Effector memory CD4-positive, alpha-beta T cell (primary cell): ENCODE measurements at regions not wholly inside any gene's neighbourhood (a gene's known extent, or its start where the extent isn't known, plus 50 kb on each side); places are given as distances from the start of the nearest gene placed in this dataset.

Source experiments
- DNase-seq, 3 donors: peaks; one replicate each; pipeline ENCODE4 v3.0.0-alpha.2; 2020
- H3K27ac ChIP-seq: 2 replicates; pipeline ENCODE4 v1.7.0; 2013; ENCODE audit warnings: mild to moderate bottlenecking, low read length, moderate library complexity; ENCODE audit not compliant: insufficient read depth, poor library complexity, severe bottlenecking
- H3K27me3 ChIP-seq: replicated peaks from 2 replicates; pipeline ENCODE4 v1.7.0; 2013; ENCODE audit warnings: mild to moderate bottlenecking, low read length; ENCODE audit not compliant: insufficient read depth, control insufficient read depth, poor library complexity, severe bottlenecking
- H3K36me3 ChIP-seq: 2 replicates; pipeline ENCODE4 v1.7.0; 2013; ENCODE audit warnings: mild to moderate bottlenecking, low read length, moderate library complexity; ENCODE audit not compliant: control insufficient read depth, insufficient read depth
- H3K4me1 ChIP-seq: 2 replicates; pipeline ENCODE4 v1.7.0; 2013; ENCODE audit warnings: low read length, mild to moderate bottlenecking; ENCODE audit not compliant: control insufficient read depth, insufficient read depth, poor library complexity, severe bottlenecking
- H3K4me3 ChIP-seq: 2 replicates; pipeline ENCODE4 v1.7.0; 2013; ENCODE audit warnings: low read length, low read depth, mild to moderate bottlenecking; ENCODE audit not compliant: insufficient read depth, poor library complexity, severe bottlenecking
- H3K9me3 ChIP-seq: 2 replicates; pipeline ENCODE4 v1.7.0; 2013; ENCODE audit warnings: mild to moderate bottlenecking, low read length, moderate library complexity; ENCODE audit not compliant: control insufficient read depth

DNA sequence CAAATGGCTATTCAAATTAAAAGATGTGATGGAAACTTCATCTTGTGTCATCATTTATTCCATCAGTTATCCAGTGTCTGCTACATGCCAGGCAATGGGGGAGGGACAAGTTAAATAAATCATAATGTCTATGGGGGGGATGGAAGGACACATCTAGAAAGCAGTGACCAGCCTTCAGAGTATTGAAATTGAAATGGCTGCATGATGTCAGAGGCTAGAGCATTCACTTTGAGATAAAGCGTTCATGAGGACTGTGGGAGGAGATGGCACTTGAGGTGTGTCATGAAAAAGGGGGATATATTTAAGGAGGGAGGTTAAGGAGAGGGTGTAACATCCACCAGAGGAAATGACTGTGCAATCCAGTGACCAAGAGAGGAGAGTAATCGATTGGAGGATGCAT lies 50.6 kb downstream of the SLIT2 start:
- Histone ChIP-seq H3K27ac (no peak overlapping the region), H3K4me1 (no peaks in the 10 kb centered on the region), H3K27me3 (no peaks in the 10 kb centered on the region), H3K36me3 (no peaks in the 10 kb centered on the region), H3K4me3 (no peak overlapping the region), H3K9me3 (no peaks in the 10 kb centered on the region)
- DNase-seq, result no peak

DNA sequence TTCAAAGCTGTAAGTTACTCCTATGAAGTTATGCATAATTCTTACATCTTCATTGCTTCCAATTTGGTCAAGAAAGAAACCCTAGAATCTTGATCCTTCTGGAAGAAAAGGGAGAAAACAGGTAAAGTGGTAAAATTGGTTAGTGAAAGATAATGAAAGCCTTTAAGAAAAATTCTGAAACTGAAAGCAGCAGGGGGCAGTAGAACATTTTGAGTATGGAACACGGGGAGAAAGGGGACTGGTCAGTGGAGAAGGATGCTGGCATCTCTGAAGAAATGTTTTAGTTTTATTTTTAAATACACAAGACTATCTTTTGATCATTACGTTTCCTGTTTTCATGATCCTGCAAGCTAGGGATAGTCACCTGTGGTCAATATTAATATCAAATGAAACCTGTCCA lies 54.3 kb downstream of the SLIT2 start:
- no peaks in the 10 kb centered on the region for H3K36me3 ChIP-seq
- no peak for DNase-seq
- H3K4me1 ChIP-seq, result no peaks in the 10 kb centered on the region
- no peak overlapping the region for H3K4me3 ChIP-seq
- H3K27ac ChIP-seq, result no peak overlapping the region
- H3K9me3 ChIP-seq, result no peaks in the 10 kb centered on the region
- no peaks in the 10 kb centered on the region for H3K27me3 ChIP-seq

DNA sequence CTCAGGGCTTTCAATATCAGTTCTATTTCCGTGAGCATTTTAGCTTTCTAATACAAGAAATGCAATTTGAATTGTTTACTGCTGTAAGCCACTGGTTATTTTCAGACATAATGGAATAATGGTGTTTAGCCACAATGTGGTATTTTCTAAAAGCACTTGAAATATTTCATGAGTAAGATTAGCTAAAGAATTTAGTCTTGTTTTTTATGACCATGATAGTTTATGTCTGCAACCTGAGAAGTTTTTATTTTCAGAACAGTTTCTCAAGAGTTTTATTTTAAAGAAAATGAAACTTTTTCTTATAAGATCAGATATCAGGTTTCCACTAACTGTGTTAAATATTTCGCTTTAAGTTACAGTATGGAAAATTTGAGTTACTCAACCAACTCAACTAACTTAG lies 60.2 kb downstream of the SLIT2 start:
- no peaks in the 10 kb centered on the region for H3K36me3 ChIP-seq
- H3K4me3 ChIP-seq, result no peak overlapping the region
- no peaks in the 10 kb centered on the region for H3K4me1 ChIP-seq
- no peaks in the 10 kb centered on the region for H3K9me3 ChIP-seq
- H3K27ac ChIP-seq, result no peak overlapping the region
- no peak for DNase-seq
- no peaks in the 10 kb centered on the region for H3K27me3 ChIP-seq

DNA sequence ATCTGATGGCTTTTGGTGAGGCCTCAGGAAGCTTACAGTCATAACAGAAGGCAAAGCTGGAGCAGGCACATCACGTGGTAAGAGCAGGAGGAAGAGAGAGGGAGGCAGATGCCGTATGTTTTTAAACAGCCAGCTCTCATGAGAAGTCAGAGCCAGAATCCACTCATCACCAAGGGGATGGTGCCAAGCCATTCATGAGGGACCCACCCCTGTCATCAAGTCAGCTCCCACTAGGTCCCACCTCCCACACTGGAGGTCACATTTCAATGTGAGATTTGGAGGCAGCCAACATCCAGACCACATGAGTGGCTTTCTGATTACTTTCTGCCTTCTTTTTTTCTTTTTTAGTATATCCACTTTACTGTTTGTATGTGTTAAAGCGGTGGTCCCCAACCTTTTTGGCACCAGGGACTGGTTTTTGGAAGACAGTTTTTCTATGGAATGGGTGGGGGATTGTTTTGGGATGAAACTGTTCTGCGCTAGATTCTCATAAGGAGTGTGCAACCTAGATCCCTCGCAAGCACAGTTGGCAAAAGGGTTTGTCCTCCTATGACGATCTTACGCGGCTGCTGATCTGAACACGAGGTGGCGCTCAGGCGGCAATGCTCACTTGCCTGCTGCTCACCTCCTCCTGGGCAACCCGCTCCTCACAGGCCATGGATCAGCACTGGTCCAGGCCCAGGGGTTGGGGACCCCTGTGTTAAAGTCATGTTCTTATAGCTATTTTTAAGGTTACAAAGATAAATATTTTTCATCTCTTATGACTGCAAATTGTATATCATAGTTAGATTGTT lies 61.7 kb downstream of the SLIT2 start:
- Histone ChIP-seq H3K4me3 (no peak overlapping the region), H3K27me3 (no peaks in the 10 kb centered on the region), H3K36me3 (no peaks in the 10 kb centered on the region), H3K9me3 (no peaks in the 10 kb centered on the region), H3K27ac (no peak overlapping the region), H3K4me1 (no peaks in the 10 kb centered on the region)
- DNase-seq, result no peak

DNA sequence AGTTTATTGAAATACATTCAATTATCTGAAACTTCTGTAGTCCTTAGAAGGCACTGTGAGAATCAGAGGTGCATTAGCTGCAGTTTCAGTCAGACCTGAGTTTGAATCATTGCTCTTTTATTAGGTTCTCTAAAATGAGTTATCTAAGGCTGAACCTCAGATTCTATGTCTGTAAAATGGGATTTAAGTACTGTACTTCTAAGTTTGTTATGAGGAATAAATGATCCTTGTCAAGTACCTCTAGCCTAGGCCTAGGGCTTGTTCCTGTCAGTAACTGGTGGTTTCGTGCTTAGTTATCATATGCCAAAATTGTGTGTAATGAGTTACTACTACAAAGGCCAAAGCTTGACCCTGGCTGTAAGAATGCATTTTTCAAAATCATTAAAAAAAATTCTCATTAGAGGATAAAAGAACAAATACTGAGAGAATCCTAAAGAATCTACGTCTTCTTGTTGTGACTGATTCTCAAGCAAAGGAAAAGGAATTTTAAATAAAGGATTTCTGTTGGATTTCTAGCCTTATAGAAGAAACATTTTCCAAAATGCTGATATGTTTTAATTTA lies 65.8 kb downstream of the SLIT2 start:
- no peak for DNase-seq
- H3K27me3 ChIP-seq, result no peaks in the 10 kb centered on the region
- H3K36me3 ChIP-seq, result no peaks in the 10 kb centered on the region
- no peaks in the 10 kb centered on the region for H3K9me3 ChIP-seq
- H3K27ac ChIP-seq, result no peak overlapping the region
- H3K4me3 ChIP-seq, result no peak overlapping the region
- no peaks in the 10 kb centered on the region for H3K4me1 ChIP-seq

DNA sequence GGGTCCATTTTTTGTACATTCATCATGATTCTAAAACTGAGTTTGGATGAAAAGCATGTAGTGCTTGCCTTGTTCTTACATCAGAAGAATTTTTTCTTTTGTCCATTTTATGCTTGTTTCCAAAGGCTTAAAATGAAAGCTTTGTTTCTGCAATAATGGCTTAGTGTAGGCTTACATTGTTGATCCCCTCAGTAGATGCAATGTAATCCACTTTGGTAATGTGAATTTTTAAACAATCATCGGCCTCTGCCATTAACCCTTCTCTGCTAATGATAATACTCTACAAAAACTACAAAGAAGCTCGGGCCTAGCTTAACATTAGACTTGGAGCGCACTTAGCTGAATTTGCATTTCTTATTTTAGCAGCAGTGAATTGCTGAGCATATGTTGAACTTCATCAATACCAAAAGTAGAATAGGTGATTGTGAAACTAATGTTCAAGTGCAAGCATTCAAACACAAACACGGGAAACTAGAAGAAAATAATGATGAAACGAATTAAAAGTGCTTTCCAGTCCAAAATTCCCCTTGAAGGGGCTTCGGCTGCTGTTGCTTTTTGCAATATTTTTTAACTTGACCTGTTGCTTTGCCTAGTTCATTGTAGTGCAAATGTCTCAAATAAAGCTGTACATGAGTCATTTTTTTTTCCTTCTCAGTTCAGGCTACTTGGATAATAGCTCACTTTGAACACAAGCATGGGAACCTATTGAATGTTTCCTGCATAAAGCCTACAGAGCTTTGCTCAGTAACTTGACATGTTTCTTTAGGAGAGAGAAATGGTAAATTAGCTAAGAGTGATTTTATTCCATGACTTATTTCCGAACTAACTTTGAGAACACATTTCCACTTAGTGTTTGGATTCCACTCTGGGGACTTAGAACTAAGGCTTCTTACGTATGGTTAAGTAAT lies 66.5 kb downstream of the SLIT2 start:
- no peaks in the 10 kb centered on the region for H3K36me3 ChIP-seq
- no peaks in the 10 kb centered on the region for H3K9me3 ChIP-seq
- H3K27me3 ChIP-seq, result no peaks in the 10 kb centered on the region
- H3K4me3 ChIP-seq, result no peak overlapping the region
- no peak overlapping the region for H3K27ac ChIP-seq
- DNase-seq, result no peak
- no peaks in the 10 kb centered on the region for H3K4me1 ChIP-seq

DNA sequence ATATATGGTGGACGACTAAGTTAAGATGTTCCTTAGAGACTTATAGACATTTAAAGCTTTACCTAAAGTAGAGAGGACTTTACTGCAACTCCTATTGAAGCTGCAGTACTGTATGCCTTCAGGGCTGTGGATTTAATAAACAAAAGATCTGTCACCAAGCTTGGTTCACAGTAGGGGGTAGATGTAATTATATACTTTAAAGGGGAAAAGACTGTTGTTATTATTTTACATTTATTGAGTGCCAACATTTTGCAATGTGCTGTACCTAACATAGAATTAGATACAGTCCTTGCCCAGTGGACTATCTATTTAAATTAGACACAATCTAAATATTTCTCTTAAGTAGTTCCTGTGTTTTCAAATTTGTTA lies 67.2 kb downstream of the SLIT2 start:
- Histone ChIP-seq H3K27ac (no peak overlapping the region), H3K27me3 (no peaks in the 10 kb centered on the region), H3K4me1 (no peaks in the 10 kb centered on the region), H3K36me3 (no peaks in the 10 kb centered on the region), H3K4me3 (no peak overlapping the region), H3K9me3 (no peaks in the 10 kb centered on the region)
- no peak for DNase-seq

DNA sequence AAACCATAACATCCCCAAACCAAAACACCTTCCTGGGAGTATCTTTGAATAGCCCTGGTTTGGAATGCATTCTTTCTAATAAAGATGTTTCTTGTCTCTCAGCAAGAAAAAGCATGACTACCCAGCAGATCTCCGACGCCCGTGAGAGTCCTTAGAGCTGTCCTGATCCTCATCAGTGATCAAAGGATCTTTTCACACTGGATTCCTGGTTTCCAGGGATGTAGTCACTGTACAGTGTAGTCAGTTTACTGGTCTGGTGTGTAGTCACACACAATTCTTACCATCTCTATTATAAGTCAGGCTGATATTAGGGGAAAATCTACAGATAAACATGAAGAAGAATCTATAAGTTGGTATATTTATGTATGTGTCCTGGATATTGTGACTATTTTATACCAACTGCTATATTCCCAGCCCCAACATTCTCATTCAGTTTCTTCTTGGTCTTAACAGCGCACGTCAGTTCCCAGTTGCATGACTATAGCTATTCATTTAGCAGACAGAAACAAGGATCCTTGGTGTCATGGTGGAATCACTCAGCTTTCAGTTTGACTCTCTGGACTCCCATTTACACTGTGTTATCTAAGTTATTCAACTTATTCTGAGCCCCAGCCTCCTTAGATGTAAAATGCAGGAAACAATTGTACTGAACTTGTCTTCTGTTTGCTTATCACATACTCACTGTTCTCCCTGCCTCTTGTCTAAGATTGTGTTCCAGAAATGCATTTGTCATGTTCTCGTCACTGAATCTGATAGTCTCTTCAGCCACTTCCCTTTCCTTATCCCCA lies 68.3 kb downstream of the SLIT2 start:
- Histone ChIP-seq H3K27me3 (no peaks in the 10 kb centered on the region), H3K27ac (no peak overlapping the region), H3K4me3 (no peak overlapping the region), H3K4me1 (no peaks in the 10 kb centered on the region), H3K36me3 (no peaks in the 10 kb centered on the region), H3K9me3 (no peaks in the 10 kb centered on the region)
- DNase-seq, result no peak

DNA sequence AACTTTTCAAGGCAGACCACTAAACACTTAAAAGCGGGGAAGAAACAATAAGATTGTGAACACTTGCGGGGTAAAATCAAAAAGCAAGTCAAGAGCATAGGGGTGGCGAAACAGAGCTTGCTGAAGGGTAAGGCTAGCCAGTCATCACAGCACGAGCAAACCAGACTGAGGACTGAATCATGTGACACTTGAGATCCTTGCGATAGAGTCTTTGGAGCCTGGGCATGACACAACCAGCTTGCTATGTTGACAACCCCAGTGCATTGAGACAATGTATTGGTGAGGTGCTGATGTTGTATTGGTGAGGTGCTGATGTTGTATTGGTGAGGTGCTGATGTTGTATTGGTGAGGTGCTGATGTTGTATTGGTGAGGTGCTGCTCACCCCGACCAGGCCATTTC lies 72.3 kb downstream of the SLIT2 start:
- no peak for DNase-seq
- Histone ChIP-seq H3K9me3 (no peaks in the 10 kb centered on the region), H3K36me3 (no peaks in the 10 kb centered on the region), H3K27ac (no peak overlapping the region), H3K4me3 (no peak overlapping the region), H3K27me3 (no peaks in the 10 kb centered on the region), H3K4me1 (no peaks in the 10 kb centered on the region)
